ENCODE measurements at regions not wholly inside any gene's neighbourhood (a gene's known extent, or its start where the extent isn't known, plus 50 kb on each side); places are given as distances from the start of the nearest gene placed in this dataset.

- DNase-seq: no peak
Observed at GRCh38 chrX:128165884-128166408, 113.7 kb upstream of the ACTRT1 start.

- no peak for DNase-seq
Observed at GRCh38 chrX:128156204-128156603, 104.0 kb upstream of the ACTRT1 start.

GRCh38 chrX:128142745-128143144 lies 90.5 kb upstream of the ACTRT1 start:
- no peak for DNase-seq

- DNase-seq: peak; percentile 1
Observed at GRCh38 chrX:128106630-128107029, 54.4 kb upstream of the ACTRT1 start.

GRCh38 chrX:128105659-128106058 lies 53.5 kb upstream of the ACTRT1 start:
- no peak for DNase-seq

Data from NCI-H1092 (cell line).